K562 (cell line): ENCODE measurements at regions not wholly inside any gene's neighbourhood (a gene's known extent, or its start where the extent isn't known, plus 50 kb on each side); places are given as distances from the start of the nearest gene placed in this dataset.

Experiments
- ATAC-seq: fragments of 200-7000 bp; cut with Tn5 transposase; 3 replicates; pipeline ENCODE4 v1.9.1; 2020; ENCODE audit warnings: moderate library complexity
- BruUV-seq: library from RNA; stranded (reverse); fragments of 400-500 nt; replicated peaks from 2 replicates; lab custom pipeline; 2021; lab: Mats Ljungman, UMichigan
- CTCF ChIA-PET: fragments of 300-600 bp; formaldehyde crosslinking; extraction: SDS; loops from one replicate; lab custom pipeline; 2021; ENCODE audit warnings: low intra/inter-chr PET ratio; lab: Yijun Ruan, JAX
- POLR2A ChIA-PET: fragments of 300-600, 350-650 bp; sonication (Branson Sonifier 250); formaldehyde crosslinking; extraction: SDS; loops from one replicate; lab custom pipeline; 2021; ENCODE audit warnings: antibody characterized with exemption, inconsistent platforms; lab: Yijun Ruan, JAX
- DNase-seq, 4 experiments: peaks; one replicate each; pipeline versions ENCODE4 v3.0.0 to v3.0.0-alpha.2; 2011 to 2018; ENCODE audit warnings: low spot score in 3 of 4, mixed read lengths in 3 of 4; ENCODE audit errors: extremely low read depth in 1 of 4
- FAIRE-seq: peaks from 2 replicates; lab custom pipeline; 2011; peaks lifted over from hg19 to GRCh38; lab: Jason Lieb, UNC
- H2AFZ ChIP-seq: 2 replicates; pipeline ENCODE4 v1.6.0; 2011; ENCODE audit warnings: low read depth, low read length, control low read depth, inconsistent platforms
- H3K27ac ChIP-seq: fragments of 200-600 bp; 3 replicates; pipeline ENCODE4 v1.8.0; 2011; ENCODE audit warnings: low read depth, mild to moderate bottlenecking, control low read depth, inconsistent platforms, low read length, moderate library complexity, mixed read lengths; ENCODE audit errors: extremely low read depth
- H3K27me3 ChIP-seq, 2 experiments: fragments of 300-600 bp in 1 of 2; 2 replicates in 1 of 2; 3 replicates in 1 of 2; pipeline versions ENCODE4 v1.6.0 to v1.8.0; 2011; ENCODE audit warnings: inconsistent platforms in 2 of 2, low read length in 2 of 2, mild to moderate bottlenecking in 1 of 2, mixed read lengths in 1 of 2, moderate library complexity in 1 of 2; ENCODE audit not compliant: control insufficient read depth in 2 of 2, insufficient read depth in 2 of 2
- H3K36me3 ChIP-seq: fragments of 300-600 bp; 3 replicates; pipeline ENCODE4 v1.8.0; 2011; ENCODE audit warnings: mild to moderate bottlenecking, low read length, inconsistent platforms; ENCODE audit not compliant: control insufficient read depth, insufficient read depth
- H3K4me1 ChIP-seq, 2 experiments: fragments of 200-600 bp in 1 of 2; replicated peaks in 1 of 2; 2 replicates in 1 of 2; 3 replicates in 1 of 2; pipeline versions ENCODE4 v1.5.1 to v1.8.0; 2011; ENCODE audit warnings: inconsistent platforms in 2 of 2, low read length in 2 of 2, mild to moderate bottlenecking in 1 of 2, mixed read lengths in 1 of 2, moderate library complexity in 1 of 2; ENCODE audit not compliant: control insufficient read depth in 2 of 2, insufficient read depth in 2 of 2
- H3K4me2 ChIP-seq: 2 replicates; pipeline ENCODE4 v1.6.1; 2011; ENCODE audit warnings: low read length, control low read depth, inconsistent platforms, mixed read lengths; ENCODE audit not compliant: insufficient read depth
- H3K4me3 ChIP-seq: fragments of 200-600 bp; sonication (generic), shearing (Covaris generic); 2 replicates; pipeline ENCODE4 v1.5.1; 2016; ENCODE audit warnings: control low read depth, inconsistent platforms
- H3K79me2 ChIP-seq: fragments of 200-600 bp; 3 replicates; pipeline ENCODE4 v1.8.0; 2011; ENCODE audit warnings: low read length, inconsistent platforms; ENCODE audit not compliant: control insufficient read depth, insufficient read depth
- H3K9ac ChIP-seq, 2 experiments: 2 replicates each; pipeline versions ENCODE4 v1.6.0 to v1.6.1; 2011; ENCODE audit warnings: low read depth in 2 of 2, low read length in 2 of 2, control low read depth in 1 of 2, inconsistent platforms in 1 of 2, mild to moderate bottlenecking in 1 of 2, mixed read lengths in 1 of 2; ENCODE audit not compliant: insufficient read depth in 1 of 2
- H3K9me1 ChIP-seq: one replicate; pipeline ENCODE4 v1.6.0; 2011; ENCODE audit warnings: inconsistent platforms, mild to moderate bottlenecking, low read length, moderate library complexity; ENCODE audit not compliant: control insufficient read depth, insufficient read depth
- H3K9me3 ChIP-seq: replicated peaks from 2 replicates; pipeline ENCODE4 v1.5.1; 2011; ENCODE audit warnings: low read depth, low read length, inconsistent platforms; ENCODE audit not compliant: control insufficient read depth, insufficient read depth
- H4K20me1 ChIP-seq: replicated peaks from 2 replicates; pipeline ENCODE4 v1.6.1; 2011; ENCODE audit warnings: low read length, inconsistent platforms, mixed read lengths; ENCODE audit not compliant: control insufficient read depth, insufficient read depth
- CREM ChIP-seq: IDR thresholded peaks from 2 replicates; pipeline ENCODE4 v1.6.1; 2014; ENCODE audit warnings: antibody characterized with exemption, low read depth
- DNMT1 ChIP-seq: fragments of 450-650 bp; IDR thresholded peaks from 2 replicates; pipeline ENCODE4 v1.6.1; 2016; ENCODE audit warnings: antibody characterized with exemption, mild to moderate bottlenecking
- ESRRA ChIP-seq: fragments of 450-650 bp; IDR thresholded peaks from 2 replicates; pipeline ENCODE4 v1.6.1; 2014; ENCODE audit warnings: low read depth, mild to moderate bottlenecking, moderate library complexity, borderline replicate concordance
- HDAC6 ChIP-seq: IDR thresholded peaks from 2 replicates; pipeline ENCODE4 v1.6.1; 2012; ENCODE audit warnings: low read depth, mild to moderate bottlenecking, control low read depth, inconsistent platforms, low read length, moderate library complexity
- HDGF ChIP-seq: fragments of 450-650 bp; IDR thresholded peaks from 2 replicates; pipeline ENCODE4 v1.6.1; 2016
- HMG20B ChIP-seq: fragments of 250-450 bp; sonication (Bioruptor Pico); IDR thresholded peaks from 2 replicates; pipeline ENCODE4 v1.5.0; 2021; ENCODE audit warnings: mild to moderate bottlenecking
- MBD2 ChIP-seq: sonication (generic); IDR thresholded peaks from 2 replicates; pipeline ENCODE4 v1.6.1; 2016; ENCODE audit warnings: low read depth, borderline replicate concordance
- NFIC ChIP-seq: fragments of 450-650 bp; IDR thresholded peaks from 2 replicates; pipeline ENCODE4 v1.6.1; 2017; ENCODE audit warnings: mild to moderate bottlenecking, inconsistent platforms
- SMAD1 ChIP-seq: fragments of 150-350 bp; IDR thresholded peaks from 2 replicates; pipeline ENCODE4 v1.6.1; 2014; ENCODE audit warnings: low read length, low read depth; ENCODE audit not compliant: partially characterized antibody
- TCF7 ChIP-seq: sonication (generic); IDR thresholded peaks from 2 replicates; pipeline ENCODE4 v1.6.1; 2016; ENCODE audit warnings: antibody characterized with exemption, borderline replicate concordance
- ZBTB12 ChIP-seq: fragments of 250-450 bp; sonication (Bioruptor Pico); IDR thresholded peaks from 2 replicates; pipeline ENCODE4 v1.4.0; 2020
- ZNF24 ChIP-seq: fragments of 450-650 bp; IDR thresholded peaks from 2 replicates; pipeline ENCODE4 v1.6.1; 2016
- ZNF830 ChIP-seq: fragments of 250-450 bp; sonication (Bioruptor Pico); IDR thresholded peaks from 2 replicates; pipeline ENCODE4 v1.5.0; 2021; ENCODE audit warnings: mild to moderate bottlenecking
- WGBS: fragments of 100-300 bp; shearing (Covaris generic); methylation state at CpG from one replicate; pipeline ENCODE4 v1.1.6; 2016; ENCODE audit warnings: low coverage, mixed read lengths; ENCODE audit not compliant: insufficient coverage; ENCODE audit errors: missing lambda C conversion rate; 5-methylcytosine and 5-hydroxymethylcytosine counted together
- in situ Hi-C: fragments of 300-500 bp; cut with MboI; formaldehyde crosslinking; loops from 4 replicates; pipeline ENCODE4 v1.15.0; 2018; ENCODE audit warnings: inconsistent platforms, mixed read lengths
- intact Hi-C: fragments of 100-400 bp; cut with micrococcal nuclease; formaldehyde crosslinking; loops from 2 replicates; pipeline ENCODE4 v1.14.2; 2022
- TF ChIP-seq, protein P1 (sequence below): sonication (generic); formaldehyde crosslinking; IDR thresholded peaks from 2 replicates; pipeline ENCODE4 v1.9.0; 2022; ENCODE audit warnings: mild to moderate bottlenecking, missing genetic modification reagents
- TF ChIP-seq, protein P2 (sequence below): sonication (generic); formaldehyde crosslinking; IDR thresholded peaks from 2 replicates; pipeline ENCODE4 v1.8.0; 2022; ENCODE audit warnings: mild to moderate bottlenecking, missing genetic modification reagents

- H3K9me3 ChIP-seq: no peaks in the 10 kb centered on the region
- intact Hi-C loops (no loop called here), in situ Hi-C loops (no loop called here)
- no TSS peak for BruUV-seq
- no peak overlapping the region for H3K4me2 ChIP-seq
- 0% methylated on average over 3 of the region's 3 CpGs for WGBS
- H3K4me3 ChIP-seq: no peak overlapping the region
- H3K36me3 ChIP-seq: no peaks in the 10 kb centered on the region
- ChIA-PET POLR2A (no interaction called here), CTCF (no interaction called here)
- H3K9ac ChIP-seq: no peak overlapping the region
- DNase-seq (no peak), ATAC-seq (no peak), FAIRE-seq (no peak)
- no peaks in the 10 kb centered on the region for H3K79me2 ChIP-seq
- H3K27me3 ChIP-seq: no peaks in the 10 kb centered on the region
- H4K20me1 ChIP-seq: no peaks in the 10 kb centered on the region
- TF ChIP-seq ZBTB12 (CRISPR knock-in tag): no peak
- no peak for TF ChIP-seq HMG20B (CRISPR knock-in tag)
- TF ChIP-seq TCF7: no peak
- no peak for TF ChIP-seq ESRRA
- TF ChIP-seq ZNF24: no peak
- no peak for TF ChIP-seq HDAC6
- no peak for TF ChIP-seq SMAD1
- TF ChIP-seq CREM: no peak
- no peak for TF ChIP-seq HDGF
- TF ChIP-seq, protein P1, sequence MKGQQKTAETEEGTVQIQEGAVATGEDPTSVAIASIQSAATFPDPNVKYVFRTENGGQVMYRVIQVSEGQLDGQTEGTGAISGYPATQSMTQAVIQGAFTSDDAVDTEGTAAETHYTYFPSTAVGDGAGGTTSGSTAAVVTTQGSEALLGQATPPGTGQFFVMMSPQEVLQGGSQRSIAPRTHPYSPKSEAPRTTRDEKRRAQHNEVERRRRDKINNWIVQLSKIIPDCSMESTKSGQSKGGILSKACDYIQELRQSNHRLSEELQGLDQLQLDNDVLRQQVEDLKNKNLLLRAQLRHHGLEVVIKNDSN (CRISPR knock-in tag): no peak
- TF ChIP-seq, protein P2, sequence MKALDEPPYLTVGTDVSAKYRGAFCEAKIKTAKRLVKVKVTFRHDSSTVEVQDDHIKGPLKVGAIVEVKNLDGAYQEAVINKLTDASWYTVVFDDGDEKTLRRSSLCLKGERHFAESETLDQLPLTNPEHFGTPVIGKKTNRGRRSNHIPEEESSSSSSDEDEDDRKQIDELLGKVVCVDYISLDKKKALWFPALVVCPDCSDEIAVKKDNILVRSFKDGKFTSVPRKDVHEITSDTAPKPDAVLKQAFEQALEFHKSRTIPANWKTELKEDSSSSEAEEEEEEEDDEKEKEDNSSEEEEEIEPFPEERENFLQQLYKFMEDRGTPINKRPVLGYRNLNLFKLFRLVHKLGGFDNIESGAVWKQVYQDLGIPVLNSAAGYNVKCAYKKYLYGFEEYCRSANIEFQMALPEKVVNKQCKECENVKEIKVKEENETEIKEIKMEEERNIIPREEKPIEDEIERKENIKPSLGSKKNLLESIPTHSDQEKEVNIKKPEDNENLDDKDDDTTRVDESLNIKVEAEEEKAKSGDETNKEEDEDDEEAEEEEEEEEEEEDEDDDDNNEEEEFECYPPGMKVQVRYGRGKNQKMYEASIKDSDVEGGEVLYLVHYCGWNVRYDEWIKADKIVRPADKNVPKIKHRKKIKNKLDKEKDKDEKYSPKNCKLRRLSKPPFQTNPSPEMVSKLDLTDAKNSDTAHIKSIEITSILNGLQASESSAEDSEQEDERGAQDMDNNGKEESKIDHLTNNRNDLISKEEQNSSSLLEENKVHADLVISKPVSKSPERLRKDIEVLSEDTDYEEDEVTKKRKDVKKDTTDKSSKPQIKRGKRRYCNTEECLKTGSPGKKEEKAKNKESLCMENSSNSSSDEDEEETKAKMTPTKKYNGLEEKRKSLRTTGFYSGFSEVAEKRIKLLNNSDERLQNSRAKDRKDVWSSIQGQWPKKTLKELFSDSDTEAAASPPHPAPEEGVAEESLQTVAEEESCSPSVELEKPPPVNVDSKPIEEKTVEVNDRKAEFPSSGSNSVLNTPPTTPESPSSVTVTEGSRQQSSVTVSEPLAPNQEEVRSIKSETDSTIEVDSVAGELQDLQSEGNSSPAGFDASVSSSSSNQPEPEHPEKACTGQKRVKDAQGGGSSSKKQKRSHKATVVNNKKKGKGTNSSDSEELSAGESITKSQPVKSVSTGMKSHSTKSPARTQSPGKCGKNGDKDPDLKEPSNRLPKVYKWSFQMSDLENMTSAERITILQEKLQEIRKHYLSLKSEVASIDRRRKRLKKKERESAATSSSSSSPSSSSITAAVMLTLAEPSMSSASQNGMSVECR (CRISPR knock-in tag): no peak
- TF ChIP-seq ZNF830 (CRISPR knock-in tag): no peak
- no peak for TF ChIP-seq NFIC
- no peak for TF ChIP-seq MBD2
- TF ChIP-seq DNMT1: no peak
- no peak overlapping the region for H3K27ac ChIP-seq
- H3K9me1 ChIP-seq: no peaks in the 10 kb centered on the region
- no peaks in the 10 kb centered on the region for H3K4me1 ChIP-seq
- H2AFZ ChIP-seq: no peak overlapping the region
Observed at GRCh38 chr19:28066161-28066560, 1146.8 kb downstream of the UQCRFS1 start.
